ENCODE measurements at regions not wholly inside any gene's neighbourhood (a gene's known extent, or its start where the extent isn't known, plus 50 kb on each side); places are given as distances from the start of the nearest gene placed in this dataset.

DNA sequence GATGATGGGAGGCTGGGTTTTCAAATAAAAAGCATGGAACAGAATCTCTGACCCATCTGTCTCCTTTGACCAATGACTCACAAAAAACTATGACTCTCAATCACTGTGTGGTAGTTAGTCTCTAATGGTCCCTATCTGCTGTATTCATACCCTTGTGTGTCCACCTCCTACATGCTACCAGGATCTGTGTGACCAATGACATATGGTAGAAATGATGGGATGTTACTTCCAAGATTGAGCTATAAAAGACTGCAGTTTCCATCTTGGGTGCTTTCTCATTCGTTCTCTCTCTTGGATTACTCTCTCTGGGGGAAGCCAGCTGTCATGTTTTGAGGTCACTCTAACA lies 144.7 kb upstream of the BTG1 start:
- H3K4me1 ChIP-seq: peaks cover 11% of the 10 kb centered on the region
- H3K36me3 ChIP-seq: no peaks in the 10 kb centered on the region
- no peak for DNase-seq (ENCODE audit: extremely low spot score in 2 of 2)
- TF ChIP-seq POLR2AphosphoS5 (IDR thresholded peaks at IDR 0.05; ENCODE audit: insufficient read depth in 1 of 2, low read depth in 1 of 2) (no peak), POLR2A (IDR thresholded peaks at IDR 0.05) (no peak)
- TF ChIP-seq, protein P1, sequence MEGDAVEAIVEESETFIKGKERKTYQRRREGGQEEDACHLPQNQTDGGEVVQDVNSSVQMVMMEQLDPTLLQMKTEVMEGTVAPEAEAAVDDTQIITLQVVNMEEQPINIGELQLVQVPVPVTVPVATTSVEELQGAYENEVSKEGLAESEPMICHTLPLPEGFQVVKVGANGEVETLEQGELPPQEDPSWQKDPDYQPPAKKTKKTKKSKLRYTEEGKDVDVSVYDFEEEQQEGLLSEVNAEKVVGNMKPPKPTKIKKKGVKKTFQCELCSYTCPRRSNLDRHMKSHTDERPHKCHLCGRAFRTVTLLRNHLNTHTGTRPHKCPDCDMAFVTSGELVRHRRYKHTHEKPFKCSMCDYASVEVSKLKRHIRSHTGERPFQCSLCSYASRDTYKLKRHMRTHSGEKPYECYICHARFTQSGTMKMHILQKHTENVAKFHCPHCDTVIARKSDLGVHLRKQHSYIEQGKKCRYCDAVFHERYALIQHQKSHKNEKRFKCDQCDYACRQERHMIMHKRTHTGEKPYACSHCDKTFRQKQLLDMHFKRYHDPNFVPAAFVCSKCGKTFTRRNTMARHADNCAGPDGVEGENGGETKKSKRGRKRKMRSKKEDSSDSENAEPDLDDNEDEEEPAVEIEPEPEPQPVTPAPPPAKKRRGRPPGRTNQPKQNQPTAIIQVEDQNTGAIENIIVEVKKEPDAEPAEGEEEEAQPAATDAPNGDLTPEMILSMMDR (IDR thresholded peaks at IDR 0.05): no peak
- no peak overlapping the region for H3K4me3 ChIP-seq
- intact Hi-C loops (cut with DNase I): no loop called here
- no peaks in the 10 kb centered on the region for H3K9me3 ChIP-seq
- H3K27me3 ChIP-seq: no peaks in the 10 kb centered on the region
- no peak overlapping the region for H3K27ac ChIP-seq

DNA sequence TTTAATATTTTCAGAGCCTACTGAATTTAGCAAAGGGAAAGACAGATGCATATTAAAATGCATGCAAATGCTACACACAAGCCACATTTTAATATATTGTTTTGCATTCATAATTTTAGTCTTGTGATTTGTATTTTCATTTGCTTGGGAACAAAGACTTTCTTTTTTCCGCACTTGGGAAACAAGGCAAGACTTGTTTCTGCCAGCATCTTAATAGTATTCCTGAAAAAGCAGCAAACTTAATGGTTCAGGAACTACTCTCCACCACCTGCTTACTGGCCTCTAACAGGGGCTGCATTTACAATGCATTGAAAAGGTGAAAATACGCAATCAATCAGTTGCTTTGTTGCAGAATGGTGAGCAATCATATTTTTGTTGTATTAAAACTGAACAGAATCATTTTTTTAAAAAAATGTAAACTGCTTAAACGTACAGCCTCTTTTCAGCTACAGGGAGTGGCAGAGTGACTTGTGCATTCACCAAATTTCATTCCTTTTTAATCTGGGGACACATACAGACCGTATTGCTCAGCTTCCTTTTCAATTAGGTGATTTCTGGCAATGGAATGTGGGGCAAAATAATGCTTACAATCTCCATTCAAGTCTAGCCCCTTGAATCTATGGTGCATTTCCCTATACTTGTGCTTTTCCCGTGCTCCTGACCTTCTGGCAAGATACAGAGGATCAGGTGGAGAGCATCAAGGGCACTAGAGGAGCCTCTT lies 144.1 kb upstream of the BTG1 start:
- Histone ChIP-seq H3K27me3 (no peaks in the 10 kb centered on the region), H3K4me1 (peaks cover 11% of the 10 kb centered on the region), H3K36me3 (no peaks in the 10 kb centered on the region), H3K4me3 (no peak overlapping the region), H3K27ac (no peak overlapping the region), H3K9me3 (no peaks in the 10 kb centered on the region)
- intact Hi-C loops (cut with DNase I): no loop called here
- TF ChIP-seq, protein P1 (IDR thresholded peaks at IDR 0.05): no peak
- TF ChIP-seq POLR2AphosphoS5 (IDR thresholded peaks at IDR 0.05; ENCODE audit: insufficient read depth in 1 of 2, low read depth in 1 of 2) (no peak), POLR2A (IDR thresholded peaks at IDR 0.05) (no peak)
- no peak for DNase-seq (ENCODE audit: extremely low spot score in 2 of 2)

GRCh38 chr12:92288561-92288960 lies 142.9 kb upstream of the BTG1 start:
- Histone ChIP-seq H3K36me3 (no peaks in the 10 kb centered on the region), H3K4me1 (peaks cover 11% of the 10 kb centered on the region), H3K27ac (no peak overlapping the region), H3K27me3 (no peaks in the 10 kb centered on the region), H3K4me3 (no peak overlapping the region), H3K9me3 (no peaks in the 10 kb centered on the region)
- TF ChIP-seq POLR2A (IDR thresholded peaks at IDR 0.05): no peak
- TF ChIP-seq, protein P1 (IDR thresholded peaks at IDR 0.05): no peak
- no peak for TF ChIP-seq POLR2AphosphoS5 (IDR thresholded peaks at IDR 0.05; ENCODE audit: insufficient read depth in 1 of 2, low read depth in 1 of 2)
- intact Hi-C loops (cut with DNase I): no loop called here
- no peak for DNase-seq (ENCODE audit: extremely low spot score in 2 of 2)

GRCh38 chr12:92278378-92278828 lies 132.8 kb upstream of the BTG1 start:
- intact Hi-C loops (cut with DNase I): no loop called here
- Histone ChIP-seq H3K36me3 (no peaks in the 10 kb centered on the region), H3K4me1 (no peaks in the 10 kb centered on the region), H3K9me3 (no peaks in the 10 kb centered on the region), H3K4me3 (no peak overlapping the region), H3K27ac (peak overlapping the region; percentile 45), H3K27me3 (no peaks in the 10 kb centered on the region)
- DNase-seq (ENCODE audit: extremely low spot score in 2 of 2): no peak
- TF ChIP-seq POLR2AphosphoS5 (IDR thresholded peaks at IDR 0.05; ENCODE audit: insufficient read depth in 1 of 2, low read depth in 1 of 2): peak; percentile 31 to 59
- TF ChIP-seq POLR2A (IDR thresholded peaks at IDR 0.05): no peak

GRCh38 chr12:92277795-92278194 lies 132.1 kb upstream of the BTG1 start:
- TF ChIP-seq, protein P1 (IDR thresholded peaks at IDR 0.05): no peak
- TF ChIP-seq POLR2A (IDR thresholded peaks at IDR 0.05): no peak
- no peak for TF ChIP-seq POLR2AphosphoS5 (IDR thresholded peaks at IDR 0.05; ENCODE audit: insufficient read depth in 1 of 2, low read depth in 1 of 2)
- intact Hi-C loops (cut with DNase I): no loop called here
- H3K36me3 ChIP-seq: no peaks in the 10 kb centered on the region
- H3K27me3 ChIP-seq: no peaks in the 10 kb centered on the region
- no peaks in the 10 kb centered on the region for H3K4me1 ChIP-seq
- H3K27ac ChIP-seq: peak overlapping the region; percentile 45
- no peak for DNase-seq (ENCODE audit: extremely low spot score in 2 of 2)
- H3K4me3 ChIP-seq: no peak overlapping the region
- H3K9me3 ChIP-seq: no peaks in the 10 kb centered on the region
